ENCODE measurements at regions not wholly inside any gene's neighbourhood (a gene's known extent, or its start where the extent isn't known, plus 50 kb on each side); places are given as distances from the start of the nearest gene placed in this dataset.

DNA sequence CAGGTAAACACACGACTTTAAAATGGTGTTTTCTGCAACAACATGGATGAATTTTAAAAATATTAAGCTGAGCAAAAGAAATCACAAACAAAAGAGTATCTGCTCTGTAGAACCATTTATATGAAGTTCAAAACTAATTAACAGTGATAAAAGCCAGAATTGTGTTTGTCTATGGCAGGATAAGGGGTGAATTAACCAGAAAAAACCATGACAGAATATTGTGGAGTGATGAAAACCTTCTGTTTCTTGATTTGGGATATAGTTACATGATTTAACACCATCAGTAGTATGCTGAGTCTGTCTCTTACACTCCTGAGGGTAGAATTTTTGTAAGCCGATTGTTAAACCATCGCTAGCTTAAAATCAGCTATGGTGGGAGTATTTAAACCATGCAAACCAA is 101.7 kb upstream of the ZNF366 start:
- TF ChIP-seq, protein P1, sequence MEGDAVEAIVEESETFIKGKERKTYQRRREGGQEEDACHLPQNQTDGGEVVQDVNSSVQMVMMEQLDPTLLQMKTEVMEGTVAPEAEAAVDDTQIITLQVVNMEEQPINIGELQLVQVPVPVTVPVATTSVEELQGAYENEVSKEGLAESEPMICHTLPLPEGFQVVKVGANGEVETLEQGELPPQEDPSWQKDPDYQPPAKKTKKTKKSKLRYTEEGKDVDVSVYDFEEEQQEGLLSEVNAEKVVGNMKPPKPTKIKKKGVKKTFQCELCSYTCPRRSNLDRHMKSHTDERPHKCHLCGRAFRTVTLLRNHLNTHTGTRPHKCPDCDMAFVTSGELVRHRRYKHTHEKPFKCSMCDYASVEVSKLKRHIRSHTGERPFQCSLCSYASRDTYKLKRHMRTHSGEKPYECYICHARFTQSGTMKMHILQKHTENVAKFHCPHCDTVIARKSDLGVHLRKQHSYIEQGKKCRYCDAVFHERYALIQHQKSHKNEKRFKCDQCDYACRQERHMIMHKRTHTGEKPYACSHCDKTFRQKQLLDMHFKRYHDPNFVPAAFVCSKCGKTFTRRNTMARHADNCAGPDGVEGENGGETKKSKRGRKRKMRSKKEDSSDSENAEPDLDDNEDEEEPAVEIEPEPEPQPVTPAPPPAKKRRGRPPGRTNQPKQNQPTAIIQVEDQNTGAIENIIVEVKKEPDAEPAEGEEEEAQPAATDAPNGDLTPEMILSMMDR (IDR thresholded peaks at IDR 0.05): no peak
- TF ChIP-seq POLR2A (IDR thresholded peaks at IDR 0.05): no peak
